GM12878 (cell line): ENCODE measurements at regions not wholly inside any gene's neighbourhood (a gene's known extent, or its start where the extent isn't known, plus 50 kb on each side); places are given as distances from the start of the nearest gene placed in this dataset.
A peak's percentile ranks its signal among the peaks of the same experiment; 100 is the strongest.
"Not testable (repeated sequence)": the region's sequence is repeated elsewhere in the genome, so short reads cannot be mapped to it uniquely, and the experiment has no call there.

Experiments used
- ATAC-seq: fragments of 200-7000 bp; cut with Tn5 transposase; 3 replicates; pipeline ENCODE4 v1.9.1; 2020; ENCODE audit warnings: mild to moderate bottlenecking, moderate library complexity
- BruUV-seq: library from RNA; stranded (reverse); fragments of 400-500 nt; replicated peaks from 2 replicates; lab custom pipeline; 2021; lab: Mats Ljungman, UMichigan
- CTCF ChIA-PET: fragments of 300-600 bp; sonication (Branson Sonifier 250); formaldehyde crosslinking; extraction: SDS; loops from one replicate; lab custom pipeline; 2021; ENCODE audit warnings: inconsistent platforms; lab: Yijun Ruan, JAX
- POLR2A ChIA-PET: fragments of 350-600 bp; formaldehyde crosslinking; extraction: SDS; loops from one replicate; lab custom pipeline; 2021; ENCODE audit warnings: inconsistent platforms; lab: Charles Lee
- RAD21 ChIA-PET: fragments of 300-600 bp; sonication (Branson Sonifier 250); formaldehyde crosslinking; loops from one replicate; lab custom pipeline; 2023; ENCODE audit warnings: antibody characterized with exemption; ENCODE audit not compliant: unreplicated experiment; lab: Charles Lee
- SMC1A ChIA-PET: fragments of 300-600 bp; sonication (Branson Sonifier 250); formaldehyde crosslinking; loops from one replicate; lab custom pipeline; 2023; ENCODE audit not compliant: unreplicated experiment, uncharacterized antibody; lab: Charles Lee
- DNase-seq: peaks from one replicate; pipeline ENCODE4 v3.0.0-alpha.2; 2011; ENCODE audit warnings: low read depth, low spot score
- FAIRE-seq: peaks from 3 replicates; lab custom pipeline; 2011; peaks lifted over from hg19 to GRCh38; lab: Jason Lieb, UNC
- H2AFZ ChIP-seq: 2 replicates; pipeline ENCODE4 v1.6.0; 2011; ENCODE audit warnings: low read depth, low read length, control low read depth; ENCODE audit not compliant: control insufficient read depth
- H3K27ac ChIP-seq: 2 replicates; pipeline ENCODE4 v1.5.1; 2011; ENCODE audit warnings: control low read depth; ENCODE audit not compliant: control insufficient read depth, insufficient read depth
- H3K27me3 ChIP-seq, 2 experiments: replicated peaks in 1 of 2; 2 replicates each; pipeline versions ENCODE4 v1.6.0 to v1.6.1; 2011; ENCODE audit warnings: low read length in 1 of 2; ENCODE audit not compliant: control insufficient read depth in 2 of 2, insufficient read depth in 2 of 2
- H3K36me3 ChIP-seq, 2 experiments: 2 replicates each; pipeline ENCODE4 v1.5.1; 2011; ENCODE audit warnings: low read length in 1 of 2; ENCODE audit not compliant: control insufficient read depth in 2 of 2, insufficient read depth in 2 of 2
- H3K4me1 ChIP-seq: 2 replicates; pipeline ENCODE4 v1.6.1; 2011; ENCODE audit warnings: mild to moderate bottlenecking, low read length, moderate library complexity, mixed read lengths; ENCODE audit not compliant: control insufficient read depth, insufficient read depth
- H3K4me2 ChIP-seq: 2 replicates; pipeline ENCODE4 v1.6.0; 2011; ENCODE audit warnings: control low read depth; ENCODE audit not compliant: control insufficient read depth, insufficient read depth
- H3K4me3 ChIP-seq: fragments of 200-600 bp; sonication (generic); 2 replicates; pipeline ENCODE4 v1.5.1; 2016
- H3K79me2 ChIP-seq: 2 replicates; pipeline ENCODE4 v1.6.0; 2011; ENCODE audit warnings: low read length; ENCODE audit not compliant: control insufficient read depth, insufficient read depth
- H3K9ac ChIP-seq: 2 replicates; pipeline ENCODE4 v1.8.0; 2011; ENCODE audit warnings: low read length, control low read depth, mixed read lengths; ENCODE audit not compliant: control insufficient read depth, insufficient read depth
- H3K9me3 ChIP-seq: replicated peaks from 3 replicates; pipeline ENCODE4 v1.5.1; 2011; ENCODE audit warnings: mild to moderate bottlenecking, low read length; ENCODE audit not compliant: control insufficient read depth, insufficient read depth
- H4K20me1 ChIP-seq: 2 replicates; pipeline ENCODE4 v1.6.0; 2011; ENCODE audit not compliant: control insufficient read depth, insufficient read depth
- EED ChIP-seq: sonication (generic); IDR thresholded peaks from 2 replicates; pipeline ENCODE4 v1.6.1; 2016; ENCODE audit warnings: antibody characterized with exemption, low read depth
- EZH2 ChIP-seq: IDR thresholded peaks from 2 replicates; pipeline ENCODE4 v1.6.1; 2012; ENCODE audit warnings: low read depth, mild to moderate bottlenecking, control low read depth, inconsistent platforms, low read length, borderline replicate concordance; ENCODE audit not compliant: control insufficient read depth
- IKZF2 ChIP-seq, 2 experiments: fragments of 450-650 bp; IDR thresholded peaks; 2 replicates each; pipeline ENCODE4 v1.6.1; 2017; ENCODE audit warnings: mild to moderate bottlenecking in 2 of 2, moderate library complexity in 2 of 2
- MYC ChIP-seq: IDR thresholded peaks from 2 replicates; pipeline ENCODE4 v1.6.1; 2011; ENCODE audit warnings: mild to moderate bottlenecking, low read length, moderate library complexity, inconsistent platforms; ENCODE audit not compliant: insufficient read depth, insufficient replicate concordance, insufficient read length, severe bottlenecking
- WGBS: methylation state at CpG from one replicate; pipeline ENCODE4 v1.1.6; 2016; ENCODE audit warnings: low lambda C conversion rate; ENCODE audit not compliant: insufficient replicate concordance, insufficient coverage; ENCODE audit errors: missing lambda C conversion rate; 5-methylcytosine and 5-hydroxymethylcytosine counted together
- in situ Hi-C: fragments of 300-500 bp; cut with MboI; formaldehyde crosslinking; loops from 9 replicates; pipeline ENCODE4 v1.14.3; 2018; ENCODE audit warnings: mixed read lengths
- intact Hi-C: fragments of 100-400 bp; cut with micrococcal nuclease; formaldehyde crosslinking; loops from one replicate; pipeline ENCODE4 v1.14.2; 2022; ENCODE audit not compliant: unreplicated experiment

GRCh38 chr1:224015782-224016181 is 98.1 kb upstream of the FBXO28 start:
- in situ Hi-C loops, RAD21 ChIA-PET, H4K20me1 ChIP-seq, H3K4me1 ChIP-seq, SMC1A ChIA-PET, FAIRE-seq, H3K79me2 ChIP-seq, CTCF ChIA-PET, H3K27me3 ChIP-seq, ATAC-seq, H3K4me3 ChIP-seq, BruUV-seq, H2AFZ ChIP-seq, DNase-seq, H3K36me3 ChIP-seq, H3K27ac ChIP-seq, intact Hi-C loops, H3K4me2 ChIP-seq, POLR2A ChIA-PET, H3K9ac ChIP-seq: not testable (repeated sequence)
- 0 out of 2 replicates have a peak, but pooled peaks have one; percentile 11 for TF ChIP-seq EED
- WGBS, result 96% methylated on average over 8 of the region's 8 CpGs
- H3K9me3 ChIP-seq, result peaks cover 15% of the 10 kb centered on the region

- 88% methylated on average over 5 of the region's 7 CpGs for WGBS
- ChIA-PET CTCF (no interaction called here), SMC1A (no interaction called here), RAD21 (no interaction called here), POLR2A (no interaction called here)
- in situ Hi-C loops (no loop called here), intact Hi-C loops (no loop called here)
- no peaks in the 10 kb centered on the region for H3K27me3 ChIP-seq
- H3K9me3 ChIP-seq, result peaks cover 15% of the 10 kb centered on the region
- H3K36me3 ChIP-seq, result no peaks in the 10 kb centered on the region
- no peak for FAIRE-seq
- H4K20me1 ChIP-seq, result no peaks in the 10 kb centered on the region
- H3K4me3 ChIP-seq, result no peak overlapping the region
- H3K4me2 ChIP-seq, result no peak overlapping the region
- H3K79me2 ChIP-seq, result no peaks in the 10 kb centered on the region
- no peaks in the 10 kb centered on the region for H3K4me1 ChIP-seq
- BruUV-seq, result no TSS peak
- H2AFZ ChIP-seq, result no peak overlapping the region
- H3K9ac ChIP-seq, result no peak overlapping the region
- H3K27ac ChIP-seq, result no peak overlapping the region
- peak in 1 of 2 experiments; percentile 45; a peak in 1 of 4 replicates for TF ChIP-seq IKZF2 (IDR thresholded peaks at IDR 0.05)
- no peak for TF ChIP-seq MYC
- no peak for TF ChIP-seq EZH2
- ATAC-seq, result no peak
- DNase-seq, result no peak
These were observed 99.6 kb upstream of the FBXO28 start for GRCh38 chr1:224014330-224014649.
